Panc1 (cell line): ENCODE measurements at regions not wholly inside any gene's neighbourhood (a gene's known extent, or its start where the extent isn't known, plus 50 kb on each side); places are given as distances from the start of the nearest gene placed in this dataset.

Source experiments
- POLR2AphosphoS5 ChIP-seq: IDR thresholded peaks from 2 replicates; pipeline ENCODE4 v1.6.1; 2012; ENCODE audit warnings: mild to moderate bottlenecking, low read depth, low read length, moderate library complexity
- TCF7L2 ChIP-seq: IDR thresholded peaks from 2 replicates; pipeline ENCODE4 v1.6.1; 2011; ENCODE audit warnings: mild to moderate bottlenecking, low read depth, low read length, inconsistent platforms
- TF ChIP-seq, protein P1 (sequence below): fragments of 450-650 bp; IDR thresholded peaks from 2 replicates; pipeline ENCODE4 v1.5.1; 2017; ENCODE audit warnings: mild to moderate bottlenecking
- TF ChIP-seq, protein P2 (sequence below), 2 experiments: IDR thresholded peaks; 2 replicates each; pipeline ENCODE4 v1.6.1; 2011 to 2012; ENCODE audit warnings: low read depth in 2 of 2, control low read depth in 1 of 2, low read length in 1 of 2, mild to moderate bottlenecking in 1 of 2, moderate library complexity in 1 of 2; ENCODE audit not compliant: insufficient read depth in 1 of 2

DNA sequence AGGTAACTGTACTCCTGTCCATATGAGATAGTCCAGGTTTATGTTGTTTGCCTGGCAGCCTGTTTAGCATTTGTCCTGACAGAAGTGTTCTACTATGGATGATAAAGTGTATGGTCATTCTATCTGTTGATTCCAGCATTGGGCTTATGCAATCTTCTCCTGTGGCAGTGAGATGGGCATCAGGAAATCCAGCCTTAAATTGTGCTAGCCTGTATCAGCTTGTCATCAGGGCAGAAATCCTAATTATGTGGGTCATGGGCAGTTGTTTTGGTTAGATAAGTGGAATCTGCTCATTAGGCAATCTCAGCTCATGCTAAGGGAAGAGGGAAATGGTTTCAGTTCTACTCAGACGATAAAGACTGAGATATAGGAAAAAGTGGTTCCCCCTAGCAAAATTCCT is 247.4 kb upstream of the CHD1 start:
- TF ChIP-seq, protein P1, sequence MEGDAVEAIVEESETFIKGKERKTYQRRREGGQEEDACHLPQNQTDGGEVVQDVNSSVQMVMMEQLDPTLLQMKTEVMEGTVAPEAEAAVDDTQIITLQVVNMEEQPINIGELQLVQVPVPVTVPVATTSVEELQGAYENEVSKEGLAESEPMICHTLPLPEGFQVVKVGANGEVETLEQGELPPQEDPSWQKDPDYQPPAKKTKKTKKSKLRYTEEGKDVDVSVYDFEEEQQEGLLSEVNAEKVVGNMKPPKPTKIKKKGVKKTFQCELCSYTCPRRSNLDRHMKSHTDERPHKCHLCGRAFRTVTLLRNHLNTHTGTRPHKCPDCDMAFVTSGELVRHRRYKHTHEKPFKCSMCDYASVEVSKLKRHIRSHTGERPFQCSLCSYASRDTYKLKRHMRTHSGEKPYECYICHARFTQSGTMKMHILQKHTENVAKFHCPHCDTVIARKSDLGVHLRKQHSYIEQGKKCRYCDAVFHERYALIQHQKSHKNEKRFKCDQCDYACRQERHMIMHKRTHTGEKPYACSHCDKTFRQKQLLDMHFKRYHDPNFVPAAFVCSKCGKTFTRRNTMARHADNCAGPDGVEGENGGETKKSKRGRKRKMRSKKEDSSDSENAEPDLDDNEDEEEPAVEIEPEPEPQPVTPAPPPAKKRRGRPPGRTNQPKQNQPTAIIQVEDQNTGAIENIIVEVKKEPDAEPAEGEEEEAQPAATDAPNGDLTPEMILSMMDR: no peak
- no peak for TF ChIP-seq TCF7L2
- TF ChIP-seq POLR2AphosphoS5: no peak
- TF ChIP-seq, protein P2, sequence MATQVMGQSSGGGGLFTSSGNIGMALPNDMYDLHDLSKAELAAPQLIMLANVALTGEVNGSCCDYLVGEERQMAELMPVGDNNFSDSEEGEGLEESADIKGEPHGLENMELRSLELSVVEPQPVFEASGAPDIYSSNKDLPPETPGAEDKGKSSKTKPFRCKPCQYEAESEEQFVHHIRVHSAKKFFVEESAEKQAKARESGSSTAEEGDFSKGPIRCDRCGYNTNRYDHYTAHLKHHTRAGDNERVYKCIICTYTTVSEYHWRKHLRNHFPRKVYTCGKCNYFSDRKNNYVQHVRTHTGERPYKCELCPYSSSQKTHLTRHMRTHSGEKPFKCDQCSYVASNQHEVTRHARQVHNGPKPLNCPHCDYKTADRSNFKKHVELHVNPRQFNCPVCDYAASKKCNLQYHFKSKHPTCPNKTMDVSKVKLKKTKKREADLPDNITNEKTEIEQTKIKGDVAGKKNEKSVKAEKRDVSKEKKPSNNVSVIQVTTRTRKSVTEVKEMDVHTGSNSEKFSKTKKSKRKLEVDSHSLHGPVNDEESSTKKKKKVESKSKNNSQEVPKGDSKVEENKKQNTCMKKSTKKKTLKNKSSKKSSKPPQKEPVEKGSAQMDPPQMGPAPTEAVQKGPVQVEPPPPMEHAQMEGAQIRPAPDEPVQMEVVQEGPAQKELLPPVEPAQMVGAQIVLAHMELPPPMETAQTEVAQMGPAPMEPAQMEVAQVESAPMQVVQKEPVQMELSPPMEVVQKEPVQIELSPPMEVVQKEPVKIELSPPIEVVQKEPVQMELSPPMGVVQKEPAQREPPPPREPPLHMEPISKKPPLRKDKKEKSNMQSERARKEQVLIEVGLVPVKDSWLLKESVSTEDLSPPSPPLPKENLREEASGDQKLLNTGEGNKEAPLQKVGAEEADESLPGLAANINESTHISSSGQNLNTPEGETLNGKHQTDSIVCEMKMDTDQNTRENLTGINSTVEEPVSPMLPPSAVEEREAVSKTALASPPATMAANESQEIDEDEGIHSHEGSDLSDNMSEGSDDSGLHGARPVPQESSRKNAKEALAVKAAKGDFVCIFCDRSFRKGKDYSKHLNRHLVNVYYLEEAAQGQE (IDR thresholded peaks at IDR 0.05; ENCODE audit: insufficient read depth in 1 of 2, low read depth in 2 of 2, low read length in 1 of 2): no peak
